Forelimb muscle (tissue), 1 donor: ENCODE measurements at regions not wholly inside any gene's neighbourhood (a gene's known extent, or its start where the extent isn't known, plus 50 kb on each side); places are given as distances from the start of the nearest gene placed in this dataset.
"Not testable (repeated sequence)": the region's sequence is repeated elsewhere in the genome, so short reads cannot be mapped to it uniquely, and the experiment has no call there.

Source experiments
- DNase-seq: peaks from one replicate; pipeline ENCODE4 v3.0.0-alpha.2; 2013; ENCODE audit warnings: low read depth

DNA sequence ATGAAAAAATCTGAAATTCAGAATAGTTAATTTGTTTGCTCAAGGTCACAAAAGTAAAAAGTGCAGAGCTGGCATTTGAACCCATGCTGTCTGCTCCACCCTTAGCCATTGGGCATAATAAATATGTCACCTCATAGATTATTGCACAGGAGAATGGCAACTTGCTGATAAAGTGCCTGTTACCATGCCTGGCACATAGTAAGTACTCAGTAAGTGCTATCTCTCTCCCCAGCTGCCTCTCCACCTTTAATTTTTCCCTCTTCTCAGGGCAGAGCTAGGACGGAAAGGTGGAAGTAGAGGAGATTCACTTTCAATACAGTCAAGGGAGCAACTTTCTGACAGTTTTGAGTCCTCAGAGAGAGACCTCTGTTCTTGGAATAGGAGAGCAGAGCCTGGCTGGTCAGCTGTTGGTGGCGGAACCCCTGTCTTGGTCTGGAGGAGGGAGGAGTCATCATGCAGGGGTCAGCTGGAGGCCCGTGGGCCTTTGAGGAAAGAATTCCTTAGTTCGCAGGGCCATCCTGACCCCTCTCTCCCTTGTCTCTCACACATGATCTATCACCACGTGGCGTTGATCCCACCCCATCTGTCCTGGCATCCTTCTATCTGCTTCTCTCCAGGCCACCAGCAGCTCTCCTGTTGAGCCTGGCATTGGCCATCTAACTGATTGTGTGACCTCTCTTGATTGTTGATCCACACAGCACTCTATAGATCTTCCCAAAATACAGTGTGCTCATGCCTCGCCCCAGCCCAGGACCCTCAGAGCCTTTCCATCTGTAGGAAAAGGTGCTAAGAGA is 149.3 kb downstream of the RPLP1 start:
- DNase-seq, result no peak

DNA sequence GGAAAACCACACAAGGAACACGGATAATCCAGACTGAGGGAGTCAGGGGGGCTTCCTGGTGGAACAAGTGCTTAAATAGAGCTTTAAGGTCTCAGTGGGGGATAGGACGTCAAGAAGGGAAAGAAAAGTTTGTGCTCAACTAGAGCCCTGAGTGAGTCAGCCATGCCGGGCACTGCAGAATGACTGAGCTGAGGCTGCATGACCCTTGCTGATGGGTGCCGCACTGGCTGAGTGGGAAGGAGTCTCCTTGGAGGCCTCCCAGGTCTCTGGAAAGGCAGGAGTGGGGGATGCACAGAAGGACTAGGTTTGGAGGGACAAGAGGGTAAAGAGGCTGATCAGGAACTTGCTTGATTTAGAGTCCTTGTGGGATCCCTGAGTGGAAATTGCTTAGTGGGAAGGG is 150.3 kb downstream of the RPLP1 start:
- no peak for DNase-seq

DNA sequence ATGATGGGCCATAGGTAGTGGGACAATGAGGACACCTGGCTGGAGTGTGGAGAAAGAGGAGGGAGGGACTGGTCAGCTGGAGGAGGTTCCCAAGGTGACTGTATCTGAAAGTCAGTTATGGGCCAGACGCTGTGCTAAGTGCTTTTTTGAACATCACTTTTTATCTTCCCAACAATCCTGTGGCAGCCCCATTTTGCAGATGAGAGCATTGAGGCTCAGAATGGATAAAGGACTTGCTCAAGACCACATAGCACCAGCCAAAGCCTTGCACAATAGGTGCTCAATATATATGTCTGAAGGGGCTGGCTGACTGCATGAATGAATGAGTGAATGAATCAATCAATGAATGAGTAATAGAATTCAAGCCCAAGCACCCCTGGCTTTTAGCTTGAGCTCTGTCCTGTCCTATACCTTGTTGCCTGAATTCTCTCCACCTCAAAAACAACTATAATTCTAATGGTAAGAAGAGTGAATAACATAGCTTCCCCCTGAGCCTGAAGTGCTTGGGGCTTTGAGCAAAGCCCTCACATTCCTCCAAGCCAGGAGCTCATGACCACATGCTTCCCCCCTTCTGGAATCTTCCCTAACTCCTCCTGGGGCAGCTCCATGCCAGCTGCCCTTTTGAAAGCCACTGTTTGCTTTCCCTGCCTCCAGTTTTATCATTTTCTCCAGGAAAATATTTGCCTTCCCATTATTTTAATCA is 150.9 kb downstream of the RPLP1 start:
- no peak for DNase-seq

DNA sequence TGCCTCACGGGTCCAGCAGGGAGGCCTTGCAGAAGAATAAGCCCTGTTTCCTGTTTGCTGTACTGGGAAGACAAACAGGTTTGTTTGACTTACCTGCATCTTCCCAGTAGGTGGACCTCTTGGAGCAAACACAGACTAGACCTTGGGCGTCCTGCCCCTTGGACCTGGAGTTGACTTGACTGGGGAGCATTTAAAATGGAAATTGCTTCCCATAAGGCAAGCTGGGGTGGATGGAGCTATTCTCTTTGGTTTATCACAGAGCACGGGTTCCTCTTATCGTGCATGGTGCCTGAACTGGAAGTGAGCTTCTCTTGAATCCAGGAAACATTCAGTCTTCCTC is 151.4 kb downstream of the RPLP1 start:
- DNase-seq, result no peak

DNA sequence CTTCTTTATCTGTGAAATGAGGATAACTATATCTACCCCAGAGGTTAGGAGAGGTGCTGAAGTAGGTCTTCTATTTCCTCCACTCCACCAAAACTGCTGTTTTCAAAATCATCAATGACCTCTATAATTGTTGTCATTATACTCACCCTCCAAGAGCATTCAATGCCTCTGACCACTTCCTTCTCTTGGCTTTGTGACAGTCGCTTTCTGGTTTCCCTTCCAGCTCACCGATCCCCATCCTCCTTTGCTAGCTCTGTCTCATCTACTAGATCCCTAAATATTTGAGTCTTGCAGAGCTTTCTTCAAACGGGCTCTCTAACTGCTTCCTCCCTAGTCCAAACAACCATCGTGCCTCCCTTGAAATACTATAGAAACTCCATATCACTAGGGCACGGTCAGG is 153.5 kb downstream of the RPLP1 start:
- DNase-seq, result no peak

DNA sequence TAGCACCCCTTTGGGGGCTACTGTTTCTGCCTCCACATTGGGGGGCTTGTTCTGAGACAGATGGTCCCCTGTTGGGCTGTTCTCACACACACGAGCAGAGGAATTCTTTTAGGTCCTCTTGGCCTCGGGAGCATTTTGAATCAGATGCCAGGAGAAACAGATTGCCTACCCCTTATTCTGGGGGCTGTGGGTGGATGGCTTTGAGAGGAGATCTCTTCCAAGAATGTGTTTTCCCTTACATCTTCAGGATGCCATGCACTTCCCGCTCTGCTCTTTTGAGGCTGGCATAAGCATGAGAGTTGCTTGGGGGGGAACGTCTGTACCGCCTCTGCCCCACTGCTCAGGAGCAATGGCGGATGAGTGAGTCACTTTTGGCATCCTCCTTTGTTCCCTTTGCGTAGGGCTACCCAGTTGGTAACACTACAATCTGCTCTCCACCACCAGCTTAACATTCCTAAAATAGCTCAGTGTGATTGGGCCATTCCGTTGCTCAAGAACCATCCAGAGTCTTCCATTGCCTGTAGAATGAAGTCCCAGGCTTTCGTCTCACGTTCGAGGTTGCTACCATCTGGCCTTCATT is 154.4 kb downstream of the RPLP1 start:
- no peak for DNase-seq

DNA sequence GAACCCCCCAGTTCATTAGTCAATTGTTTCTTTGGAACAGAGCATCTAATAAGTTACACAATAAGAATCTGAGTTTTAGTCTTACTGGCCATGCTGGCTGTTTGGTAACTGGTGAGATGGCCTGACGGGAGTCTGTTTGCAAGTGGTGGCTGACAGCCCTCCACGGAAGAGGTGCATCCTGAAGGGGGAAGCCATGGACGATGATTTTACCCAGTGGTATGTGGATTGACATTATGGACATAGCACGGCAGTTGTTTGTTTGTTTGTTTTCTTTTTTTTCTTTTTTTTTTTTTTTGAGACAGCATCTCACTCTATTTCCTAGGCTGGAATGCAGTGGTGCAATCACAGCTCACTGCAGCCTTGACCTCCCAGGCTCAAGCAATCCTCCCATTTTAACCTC is 156.0 kb downstream of the RPLP1 start:
- DNase-seq, result no peak

DNA sequence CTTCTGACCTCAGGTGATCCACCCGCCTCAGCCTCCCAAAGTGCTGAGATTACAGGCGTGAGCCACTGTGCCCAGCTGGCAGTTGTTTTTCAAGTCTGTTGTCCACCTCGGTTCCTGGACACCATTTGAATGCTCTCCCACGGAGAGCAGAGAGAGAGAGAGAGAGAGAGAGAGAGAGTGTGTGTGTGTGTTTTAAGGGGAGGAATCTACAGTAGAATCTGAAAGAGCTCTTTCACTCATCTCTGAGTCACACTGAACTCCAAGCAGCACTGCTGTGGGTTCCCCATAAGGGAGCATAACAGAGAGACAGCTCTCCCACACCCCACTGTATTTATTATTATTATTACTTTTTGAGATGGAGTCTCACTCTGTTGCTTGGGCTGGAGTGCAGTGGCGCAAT is 156.6 kb downstream of the RPLP1 start:
- no peak for DNase-seq

DNA sequence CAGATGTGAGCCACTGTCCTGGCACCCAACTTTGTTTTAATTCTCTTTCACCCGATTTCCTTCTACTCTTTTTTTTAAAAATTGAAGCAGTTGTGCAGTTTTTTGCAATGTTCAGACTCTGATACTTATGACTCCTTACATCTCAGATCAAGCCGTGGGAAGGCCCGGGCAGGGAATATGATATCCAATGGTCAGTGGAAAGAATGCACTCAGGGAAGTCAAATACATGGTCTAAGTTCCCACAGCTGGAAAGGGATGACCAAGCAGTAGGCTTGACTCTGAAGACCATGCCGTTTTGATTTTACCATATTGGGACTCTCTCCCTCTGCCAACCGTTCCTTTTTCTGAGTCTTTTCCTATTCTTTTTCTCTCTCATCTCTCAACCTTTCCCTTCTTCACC is 157.2 kb downstream of the RPLP1 start:
- DNase-seq, result no peak

DNA sequence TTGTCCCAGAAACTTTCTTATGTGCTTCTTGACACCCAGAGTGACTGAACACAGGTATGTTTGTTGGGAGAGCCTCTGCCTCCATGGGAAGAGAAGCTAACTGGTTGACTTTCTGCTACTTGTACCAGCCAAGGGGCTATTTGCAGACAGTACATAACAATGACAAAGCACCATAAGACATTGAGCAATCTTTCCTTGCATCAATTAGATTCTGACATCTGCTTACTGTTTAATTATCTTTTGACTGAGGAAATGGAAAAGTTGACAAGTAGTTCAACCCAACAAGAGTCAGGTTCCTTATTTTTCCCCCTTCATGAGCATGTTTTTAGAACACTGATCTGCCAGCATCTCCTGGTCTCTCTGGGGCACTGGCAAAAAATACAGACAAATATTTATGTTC is 157.7 kb downstream of the RPLP1 start:
- DNase-seq, result no peak

DNA sequence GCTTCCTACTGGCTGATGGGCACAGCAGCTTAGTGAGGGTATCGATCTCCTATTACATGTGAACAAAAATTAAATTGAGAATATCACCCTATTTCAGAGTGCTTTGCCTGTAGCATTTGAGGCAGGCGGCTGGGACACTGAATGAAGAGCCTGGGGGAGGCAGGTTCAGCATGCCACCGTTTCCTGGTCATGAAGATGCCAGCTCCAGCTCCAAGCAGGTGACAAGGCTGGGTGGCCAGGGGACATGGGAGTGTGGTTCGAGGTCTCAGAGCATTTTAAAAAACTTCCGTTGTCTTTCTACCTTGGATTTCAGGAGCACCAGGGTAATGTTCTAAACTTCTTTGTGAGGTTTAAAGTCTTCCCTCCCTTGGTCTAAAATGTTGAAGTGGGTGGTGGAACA is 158.2 kb downstream of the RPLP1 start:
- DNase-seq, result no peak

DNA sequence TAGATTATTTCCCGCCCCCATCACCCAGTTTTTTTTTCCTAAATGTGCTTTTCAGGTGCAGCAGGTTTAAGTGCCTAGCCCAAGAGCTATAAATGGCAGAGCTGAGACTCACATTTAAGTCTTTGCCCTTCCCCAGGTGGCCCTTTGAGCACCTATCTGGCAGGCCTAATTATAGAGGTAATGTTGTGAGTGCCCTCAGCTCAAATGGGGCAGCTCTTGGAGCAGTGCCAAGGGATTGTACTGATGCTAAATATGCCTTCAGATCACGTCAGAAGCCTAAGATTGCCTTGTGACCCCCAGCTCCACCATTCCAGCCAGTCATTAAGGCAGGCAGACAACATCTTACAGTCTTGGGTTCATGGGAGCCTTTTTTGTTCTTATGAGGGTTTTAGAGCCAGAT is 159.5 kb downstream of the RPLP1 start:
- DNase-seq, result no peak

DNA sequence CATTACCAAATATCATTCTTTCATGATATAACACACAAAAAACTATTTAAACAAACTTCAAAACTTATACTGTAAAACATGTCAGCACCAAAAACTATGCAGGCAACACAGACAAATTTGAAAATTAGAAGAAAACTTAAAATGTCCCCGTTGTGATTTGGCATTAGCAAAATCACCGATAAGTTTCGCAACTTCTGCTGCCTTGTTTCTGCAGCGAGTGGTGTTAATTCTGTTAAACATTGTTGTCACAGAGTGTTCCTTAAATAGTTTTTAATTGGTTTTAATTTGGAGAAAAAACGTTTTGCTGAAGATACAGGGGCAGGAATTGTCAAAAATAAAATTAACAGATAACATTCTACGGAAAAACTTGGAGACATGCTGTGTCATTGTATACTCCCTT is 160.6 kb downstream of the RPLP1 start:
- DNase-seq, result no peak

DNA sequence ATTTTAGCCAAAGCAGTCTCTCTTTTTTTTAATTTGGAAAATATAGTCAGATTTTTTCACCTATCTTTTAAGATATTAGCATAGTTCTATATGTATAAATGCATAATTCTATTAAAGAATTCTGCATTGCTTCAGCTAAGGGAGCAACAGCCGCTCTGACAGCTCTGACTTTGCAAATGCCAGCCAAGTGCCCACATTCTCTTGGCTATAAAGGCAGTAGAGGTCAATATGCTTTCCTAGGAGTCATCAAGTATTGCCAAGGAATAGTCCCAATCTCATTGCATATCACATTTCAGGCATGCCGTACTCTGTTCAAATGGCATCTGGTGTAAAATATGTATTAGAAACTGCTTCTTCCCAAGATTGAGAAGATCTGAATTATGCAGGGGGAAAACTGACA is 161.4 kb downstream of the RPLP1 start:
- DNase-seq, result no peak

DNA sequence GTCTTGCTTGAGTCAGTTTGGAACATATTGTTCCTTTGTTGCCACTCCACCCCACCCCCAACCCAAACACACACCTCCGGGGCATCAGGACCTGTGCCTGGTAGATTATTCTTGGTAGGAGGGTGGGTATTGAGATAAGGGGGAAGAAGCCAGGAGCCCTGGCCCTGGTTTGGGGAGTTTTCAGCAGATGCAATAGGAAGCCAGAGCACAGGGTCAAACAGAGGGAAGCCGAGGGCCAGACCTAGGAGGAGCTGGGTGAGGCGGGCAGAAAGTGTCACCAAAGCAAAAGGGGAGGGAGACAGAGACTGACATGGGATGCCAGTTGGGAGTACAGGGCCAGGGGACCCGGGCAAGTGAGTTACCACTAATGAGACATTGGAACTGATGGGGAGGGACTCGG is 163.1 kb downstream of the RPLP1 start:
- no peak for DNase-seq

DNA sequence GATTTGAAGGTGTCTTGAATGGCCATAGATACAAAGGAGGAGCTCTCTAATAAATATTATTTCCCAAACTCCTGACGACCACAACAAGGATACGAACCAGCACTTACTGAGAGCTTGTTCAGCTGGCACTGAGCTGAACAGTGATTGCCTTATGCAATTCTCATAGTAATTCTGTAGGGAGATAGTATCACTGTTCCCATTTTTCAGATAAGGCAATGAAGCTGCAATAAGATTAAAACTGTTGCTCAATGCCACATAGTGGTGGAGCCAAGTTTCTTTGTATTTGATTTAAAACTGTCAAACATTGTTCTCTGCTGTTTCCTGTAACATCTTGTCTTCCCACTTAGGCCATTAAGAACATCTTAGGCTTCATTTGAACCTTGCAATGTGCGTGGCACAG is 163.9 kb downstream of the RPLP1 start:
- no peak for DNase-seq

DNA sequence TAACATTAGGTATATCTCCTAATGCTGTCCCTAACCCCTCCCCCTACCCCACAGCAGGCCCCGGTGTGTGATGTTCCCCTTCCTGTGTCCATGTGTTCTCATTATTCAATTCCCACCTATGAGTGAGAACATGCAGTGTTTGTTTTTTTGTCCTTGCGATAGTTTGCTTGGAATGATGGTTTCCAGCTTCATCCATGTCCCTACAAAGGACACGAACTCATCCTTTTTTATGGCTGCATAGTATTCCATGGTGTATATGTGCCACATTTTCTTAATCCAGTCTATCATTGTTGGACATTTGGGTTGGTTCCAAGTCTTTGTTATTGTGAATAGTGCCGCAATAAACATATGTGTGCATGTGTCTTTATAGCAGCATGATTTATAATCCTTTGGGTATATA is 164.5 kb downstream of the RPLP1 start:
- DNase-seq, result not testable (repeated sequence)

DNA sequence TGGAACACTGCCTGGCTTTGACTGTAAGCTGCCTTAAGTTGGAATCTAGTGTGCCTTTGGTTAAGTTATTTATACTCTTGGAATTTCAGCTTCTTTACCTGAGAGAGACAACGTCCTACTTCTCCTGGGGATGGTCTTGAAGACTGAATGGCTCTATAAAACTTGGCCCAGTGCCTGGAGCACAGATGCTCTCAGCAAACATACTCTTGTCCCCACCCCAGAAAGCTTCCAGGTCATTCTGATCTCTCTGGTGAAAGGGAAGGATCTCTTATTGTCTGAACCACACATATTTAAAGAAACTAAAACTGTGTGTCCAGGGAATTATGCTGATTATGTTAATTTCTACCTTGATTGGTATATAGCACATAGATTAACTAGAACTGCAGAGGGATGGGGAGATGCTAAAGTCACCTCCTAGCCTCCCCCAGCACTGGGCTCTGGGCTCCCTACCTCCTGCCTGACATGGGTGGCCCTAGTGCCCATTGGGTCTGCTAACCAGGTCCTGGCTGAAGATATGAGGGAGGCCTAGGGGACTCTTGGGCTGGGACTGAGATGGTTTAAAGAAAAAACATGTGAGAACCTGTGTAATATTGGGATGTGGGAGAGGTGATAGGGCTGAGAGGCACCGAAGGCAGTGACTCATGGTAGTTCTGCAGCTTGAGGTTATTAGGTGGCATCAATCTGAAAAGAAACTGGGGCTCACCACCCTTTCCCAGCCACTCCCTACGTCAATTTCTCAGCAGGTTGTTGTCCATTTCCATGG is 171.0 kb downstream of the RPLP1 start:
- DNase-seq, result no peak

DNA sequence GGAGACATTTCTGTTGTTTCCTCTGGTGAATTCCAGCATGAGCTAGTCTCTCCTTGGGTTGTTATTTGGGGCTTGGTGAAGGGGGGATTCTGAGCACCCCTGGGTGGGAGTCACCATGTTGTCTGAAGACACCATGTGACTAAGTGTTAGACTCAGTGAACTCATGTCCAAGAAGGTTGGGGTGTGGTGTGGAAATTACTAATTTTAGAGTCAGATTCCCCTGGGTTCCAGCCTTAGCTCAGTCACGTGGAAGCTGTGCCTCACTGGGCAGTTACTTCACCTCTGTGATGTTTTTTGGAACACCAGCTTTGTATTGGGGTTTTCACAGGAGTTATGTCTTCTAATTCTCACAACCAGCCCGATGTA is 171.5 kb downstream of the RPLP1 start:
- no peak for DNase-seq

DNA sequence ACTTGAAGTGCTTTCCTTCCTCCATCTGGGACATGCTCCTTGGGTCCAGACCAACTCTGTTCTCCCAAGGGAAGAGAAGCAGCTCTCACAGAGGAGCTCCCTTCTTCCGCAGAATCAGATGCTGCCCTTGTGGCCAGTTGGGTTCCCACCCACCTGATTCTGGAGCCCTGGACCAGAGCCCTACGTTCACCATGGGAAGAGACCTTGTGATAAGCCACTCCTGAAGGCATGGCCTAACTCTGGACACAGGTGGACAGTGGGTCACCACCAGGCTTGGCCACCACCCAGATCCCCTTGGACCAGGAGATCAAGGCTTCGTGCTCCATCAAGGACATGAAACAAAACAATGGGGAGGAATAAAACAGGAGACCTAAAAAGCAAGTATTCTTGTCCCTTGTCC is 172.2 kb downstream of the RPLP1 start:
- no peak for DNase-seq

DNA sequence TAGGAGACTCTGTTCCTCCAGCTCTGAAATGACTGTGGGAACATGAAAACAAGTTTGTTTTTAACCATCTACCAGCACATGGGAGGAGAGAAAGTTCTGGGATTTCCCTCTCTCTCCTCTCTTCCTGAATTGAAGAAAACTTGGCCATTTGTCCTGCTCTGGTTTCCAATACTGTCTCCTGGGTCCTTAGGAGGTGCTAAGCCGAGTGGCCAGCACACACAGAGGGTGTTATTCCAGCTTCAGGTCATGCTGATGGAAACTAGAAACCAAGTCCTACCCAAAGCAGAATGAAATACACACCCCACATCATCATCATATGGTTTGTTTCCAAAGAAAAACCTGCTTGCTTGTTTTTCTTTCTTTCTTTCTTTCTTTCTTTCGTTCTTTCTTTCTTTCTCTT is 172.7 kb downstream of the RPLP1 start:
- DNase-seq, result peak; percentile 9
